ENCODE measurements at regions not wholly inside any gene's neighbourhood (a gene's known extent, or its start where the extent isn't known, plus 50 kb on each side); places are given as distances from the start of the nearest gene placed in this dataset.

DNA sequence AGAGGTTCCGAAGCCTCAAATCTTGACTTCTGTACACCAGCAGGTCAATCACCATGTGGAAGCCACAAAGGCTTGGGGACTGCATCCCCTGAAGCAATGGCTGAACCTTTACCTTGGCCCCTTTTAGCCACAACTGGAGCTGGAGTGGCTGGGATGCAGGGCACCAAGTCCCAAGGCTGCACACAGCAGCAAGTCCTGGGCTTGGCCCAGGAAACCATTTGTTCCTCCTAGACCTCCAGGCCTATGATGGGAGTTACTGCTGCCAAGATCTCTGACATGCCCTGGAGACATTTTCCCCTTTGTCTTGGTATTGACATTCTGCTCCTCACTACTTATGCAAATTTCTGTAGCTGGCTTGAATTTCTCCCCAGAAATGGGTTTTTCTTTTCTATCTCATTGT is 285.9 kb downstream of the ASXL3 start:
- TF ChIP-seq, protein P1, sequence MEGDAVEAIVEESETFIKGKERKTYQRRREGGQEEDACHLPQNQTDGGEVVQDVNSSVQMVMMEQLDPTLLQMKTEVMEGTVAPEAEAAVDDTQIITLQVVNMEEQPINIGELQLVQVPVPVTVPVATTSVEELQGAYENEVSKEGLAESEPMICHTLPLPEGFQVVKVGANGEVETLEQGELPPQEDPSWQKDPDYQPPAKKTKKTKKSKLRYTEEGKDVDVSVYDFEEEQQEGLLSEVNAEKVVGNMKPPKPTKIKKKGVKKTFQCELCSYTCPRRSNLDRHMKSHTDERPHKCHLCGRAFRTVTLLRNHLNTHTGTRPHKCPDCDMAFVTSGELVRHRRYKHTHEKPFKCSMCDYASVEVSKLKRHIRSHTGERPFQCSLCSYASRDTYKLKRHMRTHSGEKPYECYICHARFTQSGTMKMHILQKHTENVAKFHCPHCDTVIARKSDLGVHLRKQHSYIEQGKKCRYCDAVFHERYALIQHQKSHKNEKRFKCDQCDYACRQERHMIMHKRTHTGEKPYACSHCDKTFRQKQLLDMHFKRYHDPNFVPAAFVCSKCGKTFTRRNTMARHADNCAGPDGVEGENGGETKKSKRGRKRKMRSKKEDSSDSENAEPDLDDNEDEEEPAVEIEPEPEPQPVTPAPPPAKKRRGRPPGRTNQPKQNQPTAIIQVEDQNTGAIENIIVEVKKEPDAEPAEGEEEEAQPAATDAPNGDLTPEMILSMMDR (IDR thresholded peaks at IDR 0.05; ENCODE audit: low read depth, low read length, missing control alignments) = no peak
- DNase-seq (ENCODE audit: extremely low read depth, low read depth) = no peak
- H3K4me3 ChIP-seq (replicated peaks; ENCODE audit: low read depth, low read length) = no peak overlapping the region

DNA sequence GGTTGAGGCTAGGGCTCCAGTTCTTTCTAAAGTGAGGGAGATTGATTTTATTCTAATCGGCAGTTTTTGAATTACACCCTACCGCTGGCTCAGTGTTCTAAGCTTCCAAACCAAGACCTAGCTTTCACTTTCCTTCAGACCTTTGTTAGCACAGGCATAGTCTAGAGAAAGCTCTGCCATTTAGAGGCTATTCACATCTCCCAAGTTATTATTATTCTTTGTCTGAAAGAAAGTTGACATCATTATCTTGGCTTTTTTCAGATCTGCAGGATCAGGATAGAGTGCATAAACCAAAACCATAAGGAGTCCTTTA is 276.8 kb downstream of the ASXL3 start:
- no peak for DNase-seq (ENCODE audit: extremely low read depth, low read depth)
- TF ChIP-seq, protein P1 (IDR thresholded peaks at IDR 0.05; ENCODE audit: low read depth, low read length, missing control alignments) = no peak
- no peak overlapping the region for H3K4me3 ChIP-seq (replicated peaks; ENCODE audit: low read depth, low read length)

DNA sequence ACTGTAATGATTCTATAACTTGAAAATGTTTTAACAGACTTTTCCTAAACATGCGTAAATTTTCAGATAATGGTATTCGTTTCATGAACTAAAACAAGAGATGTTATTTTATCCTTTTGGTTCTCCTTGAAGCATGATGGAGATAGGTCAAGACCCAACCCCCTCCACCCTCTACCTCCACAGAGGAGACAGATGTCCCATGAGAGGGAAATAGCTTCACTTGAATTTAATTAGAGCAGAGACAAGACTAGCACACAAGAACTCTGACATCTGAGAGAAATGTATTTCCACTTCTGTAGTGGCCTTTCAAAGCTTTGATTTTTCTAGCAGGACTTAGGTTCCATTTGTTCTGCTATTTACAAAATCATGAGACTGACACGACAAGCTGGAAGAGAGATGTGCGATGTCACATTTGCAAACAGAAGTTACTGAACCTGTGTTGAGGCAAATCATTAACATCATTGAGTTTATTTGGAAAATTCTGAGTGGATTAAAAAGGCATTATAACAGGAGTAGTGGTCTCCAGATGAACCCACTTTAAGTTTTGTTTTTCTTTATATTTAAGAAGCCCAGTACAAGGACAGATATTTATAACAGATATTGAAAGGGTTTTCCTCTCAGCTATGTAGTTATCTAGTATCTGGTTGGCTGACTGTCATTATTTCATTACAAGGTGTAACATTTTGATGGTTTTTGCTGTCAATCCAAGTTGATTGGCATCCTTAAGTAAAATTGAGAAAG is 276.2 kb downstream of the ASXL3 start:
- TF ChIP-seq, protein P1 (IDR thresholded peaks at IDR 0.05; ENCODE audit: low read depth, low read length, missing control alignments) = no peak
- DNase-seq (ENCODE audit: extremely low read depth, low read depth) = no peak
- no peak overlapping the region for H3K4me3 ChIP-seq (replicated peaks; ENCODE audit: low read depth, low read length)

DNA sequence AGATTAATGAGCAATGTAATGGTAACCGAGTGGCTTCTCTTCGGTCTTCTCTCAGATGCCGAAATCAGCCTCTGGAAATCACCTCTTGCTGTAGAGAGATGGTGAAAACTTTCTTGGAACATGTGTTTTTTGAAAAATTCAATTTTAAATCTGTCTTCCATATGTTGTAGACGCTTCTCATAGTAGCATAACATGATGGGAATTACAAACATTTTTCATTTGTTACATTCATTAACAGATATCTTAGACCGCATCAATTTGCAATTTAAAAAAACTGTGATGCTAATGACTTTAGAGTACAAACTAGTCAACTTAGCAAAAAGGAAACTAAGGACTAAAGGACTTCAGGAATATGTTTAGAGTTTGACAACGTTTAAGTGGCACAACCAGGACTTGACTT is 275.2 kb downstream of the ASXL3 start:
- TF ChIP-seq, protein P1 (IDR thresholded peaks at IDR 0.05; ENCODE audit: low read depth, low read length, missing control alignments) = no peak
- H3K4me3 ChIP-seq (replicated peaks; ENCODE audit: low read depth, low read length) = no peak overlapping the region
- no peak for DNase-seq (ENCODE audit: extremely low read depth, low read depth)

DNA sequence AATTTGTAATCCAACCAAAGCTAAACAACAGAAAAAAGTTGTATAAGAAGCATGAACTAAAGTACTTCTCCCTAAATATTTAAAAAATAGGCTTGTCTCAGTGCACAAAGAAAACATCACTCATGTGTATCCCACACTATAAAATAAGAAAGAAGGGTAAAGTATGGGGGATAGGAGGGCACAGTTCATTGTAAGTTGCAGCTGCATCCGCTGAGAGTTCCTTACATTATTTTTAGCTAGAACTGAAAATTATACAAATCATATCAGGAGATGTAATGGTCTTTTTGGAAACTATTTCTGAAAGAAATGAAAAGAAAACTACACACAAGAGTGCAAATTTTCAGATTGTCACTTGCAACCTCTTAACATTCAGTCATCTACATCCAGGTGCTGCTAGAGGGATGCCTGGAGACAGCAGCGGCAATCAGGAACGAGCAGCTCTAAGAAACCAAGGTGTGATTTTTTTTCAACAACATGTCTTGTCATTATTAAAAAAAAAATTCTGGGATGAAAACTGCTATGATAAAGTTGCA is 273.6 kb downstream of the ASXL3 start:
- H3K4me3 ChIP-seq (replicated peaks; ENCODE audit: low read depth, low read length) = no peak overlapping the region
- DNase-seq (ENCODE audit: extremely low read depth, low read depth) = no peak
- TF ChIP-seq, protein P1 (IDR thresholded peaks at IDR 0.05; ENCODE audit: low read depth, low read length, missing control alignments) = no peak

DNA sequence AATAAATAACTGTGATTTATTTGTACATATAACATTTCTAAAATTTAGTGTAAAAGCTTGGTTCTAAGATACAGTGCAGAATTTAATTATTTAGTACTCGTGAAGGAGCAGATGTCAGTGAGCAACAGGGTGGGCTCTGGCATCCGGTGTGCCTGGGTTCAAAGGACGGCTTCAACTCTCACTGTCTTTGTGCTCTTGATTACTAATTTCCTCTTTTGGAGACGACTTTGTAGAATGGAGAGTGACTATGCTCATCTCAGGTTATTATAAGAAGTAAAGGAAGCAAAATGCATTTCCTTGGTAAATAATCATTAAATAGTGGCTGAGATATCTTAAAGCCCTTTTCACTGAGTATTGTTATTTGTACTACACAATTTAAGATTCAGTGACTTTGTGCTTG is 271.7 kb downstream of the ASXL3 start:
- no peak overlapping the region for H3K4me3 ChIP-seq (replicated peaks; ENCODE audit: low read depth, low read length)
- no peak for DNase-seq (ENCODE audit: extremely low read depth, low read depth)
- TF ChIP-seq, protein P1 (IDR thresholded peaks at IDR 0.05; ENCODE audit: low read depth, low read length, missing control alignments) = no peak

DNA sequence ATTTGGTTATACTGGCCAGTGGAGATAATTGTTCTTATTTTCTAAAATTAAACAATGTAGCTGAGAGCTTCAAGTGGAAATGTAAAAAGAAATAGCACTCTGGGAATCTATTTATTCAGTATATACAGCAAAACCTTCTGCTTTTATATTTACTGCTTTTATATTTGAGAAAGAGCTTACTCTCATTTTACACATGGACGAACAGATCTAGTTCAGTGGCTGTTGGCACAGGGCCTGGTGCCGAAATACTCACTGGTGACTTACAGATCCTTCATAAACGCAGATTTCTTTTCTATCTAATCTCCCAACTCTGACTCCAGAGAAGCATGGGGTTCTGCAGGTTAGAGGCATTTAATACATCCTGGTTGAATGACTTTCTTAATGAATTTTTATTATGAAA is 266.2 kb downstream of the ASXL3 start:
- no peak for DNase-seq (ENCODE audit: extremely low read depth, low read depth)
- H3K4me3 ChIP-seq (replicated peaks; ENCODE audit: low read depth, low read length) = no peak overlapping the region
- TF ChIP-seq, protein P1 (IDR thresholded peaks at IDR 0.05; ENCODE audit: low read depth, low read length, missing control alignments) = no peak

All from HFF-Myc (cell line).